HepG2 (cell line): ENCODE measurements at regions not wholly inside any gene's neighbourhood (a gene's known extent, or its start where the extent isn't known, plus 50 kb on each side); places are given as distances from the start of the nearest gene placed in this dataset.

Experiments
- ATAC-seq: fragments of 200-7000 bp; cut with Tn5 transposase; 3 replicates; pipeline ENCODE4 v1.9.1; 2020; ENCODE audit warnings: mild to moderate bottlenecking, moderate library complexity
- BruUV-seq: library from RNA; stranded (reverse); fragments of 400-500 nt; replicated peaks from 2 replicates; lab custom pipeline; 2021; lab: Mats Ljungman, UMichigan
- CTCF ChIA-PET: fragments of 300-600 bp; formaldehyde crosslinking; extraction: SDS; loops from one replicate; lab custom pipeline; 2021; ENCODE audit warnings: low total read pairs, inconsistent platforms, low intra/inter-chr PET ratio; lab: Yijun Ruan, JAX
- POLR2A ChIA-PET: fragments of 350-600 bp; sonication (Branson Sonifier 250); formaldehyde crosslinking; loops from one replicate; lab custom pipeline; 2020; ENCODE audit warnings: antibody characterized with exemption, inconsistent platforms; lab: Yijun Ruan, JAX
- DNase-seq: peaks from one replicate; pipeline ENCODE4 v3.0.0-alpha.2; 2015; ENCODE audit warnings: low spot score
- FAIRE-seq: peaks from 3 replicates; lab custom pipeline; 2011; peaks lifted over from hg19 to GRCh38; lab: Jason Lieb, UNC
- H2AFZ ChIP-seq: one replicate; pipeline ENCODE4 v1.6.1; 2011; ENCODE audit warnings: low read length, inconsistent platforms
- H3K27ac ChIP-seq: fragments of 300-600 bp; 3 replicates; pipeline ENCODE4 v1.8.0; 2011; ENCODE audit warnings: mixed run types, mild to moderate bottlenecking, mixed read lengths, low read length, inconsistent platforms; ENCODE audit not compliant: insufficient read depth; ENCODE audit errors: extremely low read length
- H3K27me3 ChIP-seq, 2 experiments: fragments of 200-600 bp in 1 of 2; 2 replicates in 1 of 2; 3 replicates in 1 of 2; pipeline versions ENCODE4 v1.6.0 to v1.8.0; 2011; ENCODE audit warnings: low read length in 2 of 2, mild to moderate bottlenecking in 2 of 2, moderate library complexity in 2 of 2, inconsistent platforms in 1 of 2; ENCODE audit not compliant: insufficient read depth in 2 of 2, control insufficient read depth in 1 of 2
- H3K36me3 ChIP-seq, 2 experiments: fragments of 200-600 bp in 1 of 2; replicated peaks in 1 of 2; 2 replicates in 1 of 2; 3 replicates in 1 of 2; pipeline versions ENCODE4 v1.5.1 to v1.8.0; 2011; ENCODE audit warnings: low read length in 2 of 2, inconsistent platforms in 1 of 2; ENCODE audit not compliant: insufficient read depth in 2 of 2, control insufficient read depth in 1 of 2
- H3K4me1 ChIP-seq: 2 replicates; pipeline ENCODE4 v1.5.1; 2012; ENCODE audit warnings: low read length, inconsistent platforms; ENCODE audit not compliant: insufficient read depth
- H3K4me2 ChIP-seq: 2 replicates; pipeline ENCODE4 v1.6.0; 2011; ENCODE audit warnings: low read depth, low read length, inconsistent platforms
- H3K4me3 ChIP-seq, 3 experiments: fragments of 200-600 bp in 1 of 3; sonication (generic), shearing (Covaris generic) in 1 of 3; replicated peaks in 1 of 3; 2 replicates each; pipeline ENCODE4 v1.5.1; 2011 to 2016; ENCODE audit warnings: low read length in 3 of 3, inconsistent platforms in 2 of 3, low read depth in 2 of 3, mild to moderate bottlenecking in 2 of 3, control low read depth in 1 of 3, mixed read lengths in 1 of 3; ENCODE audit not compliant: insufficient read depth in 1 of 3
- H3K79me2 ChIP-seq: one replicate; pipeline ENCODE4 v1.6.1; 2011; ENCODE audit warnings: low read length, inconsistent platforms; ENCODE audit not compliant: insufficient read depth
- H3K9ac ChIP-seq: 2 replicates; pipeline ENCODE4 v1.6.0; 2011; ENCODE audit warnings: mild to moderate bottlenecking, low read depth, low read length, inconsistent platforms; ENCODE audit not compliant: insufficient read depth
- H3K9me3 ChIP-seq: 2 replicates; pipeline ENCODE4 v1.5.1; 2012; ENCODE audit warnings: mild to moderate bottlenecking, low read length
- H4K20me1 ChIP-seq: 2 replicates; pipeline ENCODE4 v1.6.0; 2011; ENCODE audit warnings: inconsistent platforms, mild to moderate bottlenecking, low read length, moderate library complexity; ENCODE audit not compliant: insufficient read depth
- AFF4 ChIP-seq: sonication (generic); formaldehyde crosslinking; IDR thresholded peaks from 2 replicates; pipeline ENCODE4 v1.4.0; 2020; ENCODE audit warnings: missing genetic modification reagents
- EEA1 ChIP-seq: sonication (generic); formaldehyde crosslinking; IDR thresholded peaks from 2 replicates; pipeline ENCODE4 v1.5.1; 2020; ENCODE audit warnings: mild to moderate bottlenecking, missing genetic modification reagents, borderline replicate concordance
- EZH2 ChIP-seq: conservative IDR thresholded peaks from 2 replicates; pipeline ENCODE4 v1.6.1; 2012; ENCODE audit warnings: mild to moderate bottlenecking, low read depth, low read length, moderate library complexity
- ISX ChIP-seq: sonication (generic); formaldehyde crosslinking; conservative IDR thresholded peaks from 2 replicates; pipeline ENCODE4 v1.5.0; 2020; ENCODE audit warnings: missing genetic modification reagents
- SAP130 ChIP-seq: IDR thresholded peaks from 2 replicates; pipeline ENCODE4 v1.6.1; 2016; ENCODE audit warnings: low read depth
- ZHX2 ChIP-seq, 2 experiments: sonication (generic) in 1 of 2; formaldehyde crosslinking in 1 of 2; IDR thresholded peaks; 2 replicates each; pipeline versions ENCODE4 v1.6.1 to v1.9.0; 2014 to 2022; ENCODE audit warnings: antibody characterized with exemption in 1 of 2, borderline replicate concordance in 1 of 2, inconsistent platforms in 1 of 2, low read depth in 1 of 2, missing genetic modification reagents in 1 of 2
- ZNF143 ChIP-seq: sonication (generic); formaldehyde crosslinking; IDR thresholded peaks from 2 replicates; pipeline ENCODE4 v1.4.0; 2020; ENCODE audit warnings: missing genetic modification reagents
- ZNF362 ChIP-seq: sonication (generic); formaldehyde crosslinking; IDR thresholded peaks from 2 replicates; pipeline ENCODE4 v1.4.0; 2020; ENCODE audit warnings: missing genetic modification reagents, mild to moderate bottlenecking, borderline replicate concordance
- ZNF468 ChIP-seq: sonication (generic); formaldehyde crosslinking; IDR thresholded peaks from 2 replicates; pipeline ENCODE4 v1.8.0; 2022; ENCODE audit warnings: mild to moderate bottlenecking, moderate library complexity, missing genetic modification reagents
- ZNF580 ChIP-seq: IDR thresholded peaks from 2 replicates; pipeline ENCODE4 v1.6.1; 2016; ENCODE audit warnings: low read depth, borderline replicate concordance
- WGBS: methylation state at CpG from one replicate; pipeline ENCODE4 v1.1.6; 2017; ENCODE audit warnings: low lambda C conversion rate; 5-methylcytosine and 5-hydroxymethylcytosine counted together
- in situ Hi-C: cut with HindIII; loops from 2 replicates; pipeline ENCODE4 v1.10.0; 2017; ENCODE audit warnings: low pct_unique_long_range_greater_than_20kb; ENCODE audit not compliant: extremely low pct_ligation_motif_present
- intact Hi-C: fragments of 100-400 bp; cut with micrococcal nuclease; formaldehyde crosslinking; loops from one replicate; pipeline ENCODE4 v1.10.0; 2022; ENCODE audit not compliant: unreplicated experiment

- no peak for TF ChIP-seq AFF4 (CRISPR knock-in tag)
- no peak for TF ChIP-seq EEA1 (CRISPR knock-in tag)
Observed at GRCh38 chr22:26887916-26888315, 230.5 kb downstream of the MIAT start (continued).

GRCh38 chr22:26888887-26889286 lies 231.5 kb downstream of the MIAT start:
- CTCF ChIA-PET, result no interaction called here
- no peaks in the 10 kb centered on the region for H3K9me3 ChIP-seq
- 29% methylated on average over 8 of the region's 8 CpGs for WGBS
- FAIRE-seq (no peak), ATAC-seq (no peak), DNase-seq (no peak)
- POLR2A ChIA-PET, result no interaction called here
- H3K27me3 ChIP-seq, result peaks cover 3 to 10% of the 10 kb centered on the region in 2 experiments; a peak in 2 of 5 replicates
- no peaks in the 10 kb centered on the region for H3K36me3 ChIP-seq
- H3K27ac ChIP-seq, result no peak overlapping the region
- in situ Hi-C loops (no loop called here), intact Hi-C loops (no loop called here)
- 0 out of 2 replicates have a peak, but pooled peaks cover 5% of the 10 kb centered on the region for H3K4me1 ChIP-seq
- H3K9ac ChIP-seq, result no peak overlapping the region
- no peak overlapping the region for H3K4me3 ChIP-seq
- no peaks in the 10 kb centered on the region for H3K79me2 ChIP-seq
- no peaks in the 10 kb centered on the region for H4K20me1 ChIP-seq
- H2AFZ ChIP-seq, result no peak overlapping the region
- no TSS peak for BruUV-seq
- H3K4me2 ChIP-seq, result no peak overlapping the region
- no peak for TF ChIP-seq ISX (CRISPR knock-in tag)
- TF ChIP-seq SAP130 (CRISPR knock-in tag), result no peak
- no peak for TF ChIP-seq ZHX2 (IDR thresholded peaks at IDR 0.05; ENCODE audit: low read depth)
- no peak for TF ChIP-seq ZHX2 (CRISPR knock-in tag; IDR thresholded peaks at IDR 0.05; ENCODE audit: borderline replicate concordance)
- no peak for TF ChIP-seq EZH2
- no peak for TF ChIP-seq ZNF468
- TF ChIP-seq ZNF362 (CRISPR knock-in tag), result no peak
- TF ChIP-seq ZNF580 (CRISPR knock-in tag), result no peak
- TF ChIP-seq ZNF143 (CRISPR knock-in tag), result no peak
